SKM-1 (cell line): ENCODE measurements at regions not wholly inside any gene's neighbourhood (a gene's known extent, or its start where the extent isn't known, plus 50 kb on each side); places are given as distances from the start of the nearest gene placed in this dataset.

Source experiments
- DNase-seq: peaks from one replicate; lab custom pipeline; 2025; ENCODE audit not compliant: unreplicated experiment; lab: John Stamatoyannopoulos, UW

DNA sequence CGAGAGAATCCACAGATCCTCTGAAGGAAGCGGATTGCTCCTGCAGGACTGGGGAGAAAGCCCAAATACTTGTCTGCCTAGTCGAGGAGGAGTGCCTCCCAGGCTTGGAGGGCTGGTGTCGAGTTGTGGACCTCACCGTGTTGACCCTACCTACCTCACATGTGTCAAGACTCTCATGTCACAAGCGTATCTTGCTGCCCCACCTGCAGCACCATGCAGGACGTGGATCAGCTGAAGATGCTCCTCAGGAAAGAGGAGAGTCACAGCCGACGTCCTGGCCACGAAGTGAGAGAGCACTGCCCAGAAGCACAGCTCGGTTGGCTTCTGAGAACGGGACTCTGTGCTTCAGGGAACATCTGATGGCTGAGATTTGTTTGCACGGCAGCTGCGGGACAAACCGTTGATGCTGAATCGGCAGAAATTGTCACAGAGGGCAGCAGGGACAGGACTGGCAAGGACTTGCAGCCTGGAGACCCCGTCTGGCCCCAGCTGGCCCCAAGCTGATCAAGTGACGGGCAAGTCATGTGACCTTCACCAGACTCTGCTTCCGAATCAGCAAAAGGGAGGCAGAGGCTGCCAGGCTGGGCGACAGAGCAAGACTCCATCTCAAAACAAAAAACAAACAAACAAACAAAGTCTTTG, 119.1 kb upstream of the ITGA1 start:
- DNase-seq: no peak

DNA sequence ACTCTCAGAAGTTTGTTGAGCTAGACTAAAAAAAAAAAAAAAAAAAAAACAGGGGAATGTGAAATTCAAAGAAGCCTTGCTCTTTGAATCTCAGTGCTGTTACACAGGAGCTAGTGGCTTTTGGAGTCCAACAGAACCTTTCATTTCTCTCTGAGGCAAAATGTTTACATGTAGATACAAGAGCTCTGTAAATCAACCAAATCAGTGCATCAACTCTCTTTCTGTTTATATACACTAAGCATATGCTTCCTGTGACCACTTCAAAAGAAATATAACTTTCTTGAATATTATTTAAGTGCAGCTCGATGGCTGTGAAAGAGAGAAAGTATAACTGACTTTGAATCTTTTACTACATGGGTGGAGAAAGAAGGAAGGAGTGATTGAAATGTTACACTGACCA, 115.3 kb upstream of the ITGA1 start:
- DNase-seq: no peak

DNA sequence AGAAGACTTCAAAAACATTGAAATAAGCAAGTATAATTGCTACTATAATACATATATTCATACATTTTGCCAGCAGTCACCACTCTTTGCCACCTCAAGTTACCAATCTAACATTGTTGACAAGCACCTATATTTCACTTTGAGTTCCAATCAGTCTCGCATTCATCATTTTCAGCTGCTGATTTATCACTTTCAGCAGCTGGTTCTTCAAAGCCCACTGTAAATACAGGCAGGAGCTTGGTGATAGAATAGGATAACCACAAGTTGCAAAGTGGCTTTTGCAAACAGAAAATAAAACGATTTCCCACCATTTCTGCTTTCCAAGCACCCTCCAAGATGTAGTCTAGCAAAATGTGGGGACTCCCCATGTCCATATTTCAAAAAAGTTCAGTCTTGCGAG, 114.2 kb upstream of the ITGA1 start:
- DNase-seq: no peak

DNA sequence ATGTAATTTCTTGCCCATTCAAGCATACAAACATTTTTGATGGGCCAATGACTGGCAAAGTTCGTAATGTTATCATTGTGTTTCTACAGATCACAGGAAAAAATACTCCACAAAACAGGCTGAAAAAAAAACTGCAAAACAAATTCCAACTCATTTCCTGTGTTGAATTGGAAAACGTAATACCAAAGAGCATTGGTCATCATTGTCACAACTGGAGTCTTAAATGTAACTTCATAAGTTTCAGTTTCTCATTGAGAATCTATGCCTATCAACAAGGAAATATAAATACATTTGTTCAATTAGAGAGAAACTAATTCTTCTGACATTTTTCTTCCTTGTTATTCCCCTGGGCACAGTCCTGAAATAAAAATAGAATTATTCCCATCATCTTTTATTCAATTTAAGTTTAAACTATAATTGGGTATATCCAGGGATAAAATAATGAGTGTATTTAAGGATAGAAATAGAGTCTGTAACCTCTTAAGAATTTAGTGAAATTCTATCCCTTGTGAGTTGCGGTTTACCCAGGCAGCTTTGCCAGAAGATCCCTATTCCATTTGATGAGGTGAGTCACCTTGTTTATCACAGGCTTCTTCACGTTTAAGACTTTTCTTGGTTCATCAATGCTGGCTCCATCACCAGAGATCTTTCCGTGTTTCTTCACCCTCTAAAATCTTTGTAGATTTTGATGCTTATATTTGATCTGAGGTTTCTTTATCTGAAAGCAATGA, 112.7 kb upstream of the ITGA1 start:
- no peak for DNase-seq

DNA sequence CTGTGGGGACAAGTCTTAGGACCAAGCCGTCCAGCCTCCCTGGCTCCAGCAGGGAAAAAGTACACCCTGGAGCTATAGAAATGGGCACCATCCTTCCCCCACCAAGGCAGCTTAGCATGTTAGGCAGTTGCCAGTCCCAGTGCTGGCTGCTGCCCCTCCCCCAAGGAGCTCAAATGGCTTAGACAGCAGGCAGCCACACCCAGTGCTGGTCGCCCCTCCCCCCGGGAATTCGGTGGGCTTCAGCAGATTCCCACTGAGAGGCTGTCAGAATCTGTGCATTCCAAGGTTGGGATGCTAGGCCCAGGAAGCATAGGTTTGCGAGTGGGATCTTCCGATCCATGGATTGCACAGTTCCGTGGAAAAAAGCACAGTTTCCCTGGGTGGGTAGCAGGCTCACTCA, 105.2 kb upstream of the ITGA1 start:
- no peak for DNase-seq

DNA sequence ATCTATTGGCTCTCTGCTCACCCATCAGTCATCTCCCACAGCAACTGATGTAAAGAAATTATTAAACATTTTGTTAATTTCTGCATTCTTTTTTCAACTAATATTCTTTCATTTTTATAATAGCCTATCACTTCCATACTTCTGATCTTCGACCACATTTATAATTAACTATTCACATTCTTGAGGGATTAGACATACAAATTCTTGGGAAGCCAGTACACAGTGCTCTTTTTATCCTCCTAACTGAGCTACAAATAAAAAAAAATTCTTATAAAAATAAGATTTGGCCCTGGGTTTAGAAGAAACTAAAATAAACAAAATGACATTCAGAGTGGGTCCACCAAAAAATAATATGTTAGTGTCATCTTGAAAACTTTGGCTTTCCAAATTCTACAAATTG, 103.7 kb upstream of the ITGA1 start:
- no peak for DNase-seq

DNA sequence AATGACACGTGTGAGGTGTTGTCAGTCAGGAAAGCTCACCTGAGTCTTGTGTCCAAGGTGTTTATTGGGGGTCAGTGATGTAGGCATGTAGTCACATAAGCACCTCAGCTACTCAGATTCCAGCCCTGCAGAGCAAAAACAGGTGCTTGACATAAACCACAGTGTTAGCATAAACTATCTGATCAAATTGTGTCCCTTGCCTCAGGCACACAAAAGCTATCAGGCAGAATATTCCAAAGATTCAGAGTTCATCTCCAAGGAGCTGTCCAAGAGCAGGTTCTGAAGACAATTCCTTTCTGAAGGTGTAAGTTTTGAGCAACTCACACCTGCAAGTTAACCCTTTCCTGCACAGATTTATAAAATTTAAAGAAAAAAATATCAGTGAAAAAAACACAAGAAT, 102.2 kb upstream of the ITGA1 start:
- no peak for DNase-seq

DNA sequence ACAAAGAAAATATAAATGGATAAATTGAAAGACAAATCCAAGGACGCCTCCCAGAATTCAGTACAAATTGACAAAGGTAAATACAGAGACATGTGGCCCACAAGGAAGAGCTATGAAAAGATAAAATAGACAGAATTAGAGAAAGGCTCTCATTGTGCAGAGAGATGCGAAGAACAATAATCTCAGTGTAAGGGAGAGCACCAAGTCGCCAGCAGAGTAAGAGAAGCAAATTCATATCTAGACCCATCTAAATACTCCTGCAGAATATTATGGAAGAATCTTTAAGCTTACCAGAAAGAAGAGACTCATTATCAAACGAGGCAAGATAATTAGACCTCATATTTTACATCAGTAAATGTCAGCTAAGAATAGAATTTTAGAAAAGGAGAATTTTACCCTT, 101.7 kb upstream of the ITGA1 start:
- DNase-seq: no peak

DNA sequence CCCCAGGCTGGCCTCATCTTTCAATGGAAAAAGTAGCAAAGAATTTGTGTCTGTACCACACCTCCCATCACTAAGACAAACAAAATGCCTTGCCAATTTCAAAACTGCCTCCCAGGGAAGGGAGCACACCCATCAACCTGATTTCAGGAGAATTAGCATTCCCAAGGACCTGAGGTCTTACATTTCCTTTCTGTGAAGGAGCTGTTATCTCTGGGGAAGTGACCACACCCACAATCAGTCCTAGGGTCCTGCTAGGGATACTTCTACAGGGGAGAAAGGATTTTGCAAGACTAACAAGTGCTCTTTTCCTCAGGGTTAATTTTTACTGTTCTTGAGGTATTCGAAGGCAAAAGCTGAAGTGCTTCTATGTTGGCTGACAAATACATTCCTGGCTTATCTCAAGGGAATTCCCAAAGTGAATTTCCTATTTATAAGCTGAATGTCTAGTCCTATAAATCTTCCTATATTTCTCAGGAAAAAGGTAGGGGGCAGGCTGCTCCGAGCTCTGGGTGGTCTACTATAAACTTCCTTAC, 97.4 kb upstream of the ITGA1 start:
- no peak for DNase-seq

DNA sequence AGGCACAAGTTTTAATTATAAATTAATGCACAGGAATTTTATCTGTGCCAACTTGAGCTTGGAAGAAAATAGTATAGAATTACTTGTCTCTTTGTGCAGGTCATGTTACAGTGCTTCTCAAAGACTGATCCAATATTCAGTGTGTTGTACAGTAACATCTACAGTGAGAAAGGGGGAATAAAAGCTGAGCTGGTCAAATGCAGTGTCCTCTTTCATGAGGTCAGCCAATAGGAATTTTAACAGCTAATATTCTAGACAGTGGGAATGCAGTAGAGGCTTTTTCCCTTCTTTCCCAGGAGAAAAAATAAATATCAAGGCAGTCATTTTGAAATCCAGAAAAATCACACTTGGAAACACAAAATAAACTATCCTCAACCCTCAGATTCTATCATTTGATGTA, 95.7 kb upstream of the ITGA1 start:
- no peak for DNase-seq

DNA sequence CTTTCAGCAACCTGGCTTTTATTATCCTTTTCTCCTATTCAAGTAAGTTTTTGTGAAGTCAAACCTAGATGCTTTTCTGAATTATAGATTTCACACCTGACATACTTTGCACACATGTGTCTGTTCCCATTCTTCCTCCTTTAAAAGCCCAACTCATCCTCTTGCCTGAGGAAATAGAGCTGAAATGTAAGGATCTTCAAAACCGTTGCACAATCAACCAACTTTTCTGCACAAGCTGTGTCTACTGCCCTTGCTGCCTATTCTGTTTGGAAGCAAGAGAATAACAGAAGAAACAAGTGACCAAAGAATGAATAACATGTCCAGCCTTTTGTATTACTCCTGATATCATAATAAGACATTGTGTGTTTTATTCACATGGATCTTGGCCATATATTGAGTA, 95.1 kb upstream of the ITGA1 start:
- DNase-seq: no peak

DNA sequence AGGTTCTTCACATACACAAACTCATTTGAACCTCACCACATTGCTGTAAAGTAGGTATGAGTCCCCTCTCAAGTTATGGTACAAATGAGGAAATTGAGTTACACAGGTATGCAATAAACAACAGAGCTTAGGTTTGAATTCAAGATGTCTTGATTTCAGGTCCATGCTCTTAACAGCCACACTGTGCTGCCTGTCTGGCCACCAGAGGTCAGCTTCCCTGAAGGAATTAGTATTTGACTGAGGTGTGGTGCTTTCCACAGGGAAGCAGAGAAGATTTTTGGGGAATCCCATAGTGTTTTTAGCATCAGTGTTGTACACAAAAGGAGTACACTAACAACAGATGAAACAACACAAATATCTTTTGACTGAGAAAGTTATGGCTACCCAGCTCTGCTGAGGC, 94.4 kb upstream of the ITGA1 start:
- no peak for DNase-seq

DNA sequence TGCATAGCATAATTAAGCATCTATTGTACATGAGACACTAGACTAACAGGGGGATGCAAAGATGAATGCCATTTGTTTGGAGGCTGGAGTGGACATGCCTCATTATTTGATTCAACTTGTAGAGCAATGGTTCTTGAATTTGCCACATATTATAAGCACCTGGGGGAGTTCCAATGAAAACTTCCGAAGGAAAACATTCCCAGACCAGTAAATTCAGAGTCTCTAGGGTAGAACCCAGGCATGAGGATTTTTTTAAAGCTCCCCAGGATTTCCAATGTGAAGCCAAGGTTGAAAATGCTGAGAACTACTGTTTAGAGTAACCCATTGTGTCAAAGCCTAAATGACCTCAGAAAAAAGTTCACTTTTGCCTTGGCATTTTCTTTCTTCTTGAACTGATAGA, 93.9 kb upstream of the ITGA1 start:
- DNase-seq: no peak

DNA sequence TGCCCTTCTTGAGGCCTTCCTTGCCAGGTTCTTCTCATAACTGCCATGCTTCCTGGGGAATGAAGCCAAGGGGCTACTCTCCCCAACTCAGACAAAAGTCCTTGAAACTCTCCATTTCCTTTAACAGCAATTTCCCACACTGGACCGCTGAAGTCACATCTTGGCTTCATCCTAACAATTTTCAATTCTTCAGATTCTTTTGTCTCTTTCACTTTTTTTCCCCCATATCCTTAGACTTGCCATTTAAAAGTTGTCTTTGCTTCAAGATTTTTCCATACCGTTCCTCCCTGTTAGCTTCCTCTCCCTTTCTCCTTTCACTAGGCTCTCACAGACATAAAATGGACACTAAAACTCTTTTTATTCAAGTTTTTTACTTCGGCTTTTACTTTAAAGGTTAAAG, 93.1 kb upstream of the ITGA1 start:
- no peak for DNase-seq

DNA sequence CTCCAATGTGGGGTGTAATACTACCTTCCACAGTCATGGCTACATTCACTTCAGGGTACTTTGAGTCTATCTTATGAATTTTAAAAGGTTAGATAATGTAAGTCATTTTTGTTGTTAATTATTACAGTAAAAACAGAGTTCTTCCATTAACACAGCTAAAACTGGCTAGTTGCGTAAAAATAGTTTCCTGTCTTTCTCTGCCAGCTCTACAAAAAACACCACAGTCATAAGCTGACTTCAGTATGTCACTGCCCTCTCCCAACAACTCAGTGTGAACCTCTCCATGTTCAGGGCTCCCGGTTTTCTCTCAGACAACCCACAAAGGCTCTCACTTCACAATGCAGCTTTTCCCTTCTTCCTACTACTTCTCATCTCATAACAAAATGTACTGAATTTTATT, 84.8 kb upstream of the ITGA1 start:
- DNase-seq: no peak

DNA sequence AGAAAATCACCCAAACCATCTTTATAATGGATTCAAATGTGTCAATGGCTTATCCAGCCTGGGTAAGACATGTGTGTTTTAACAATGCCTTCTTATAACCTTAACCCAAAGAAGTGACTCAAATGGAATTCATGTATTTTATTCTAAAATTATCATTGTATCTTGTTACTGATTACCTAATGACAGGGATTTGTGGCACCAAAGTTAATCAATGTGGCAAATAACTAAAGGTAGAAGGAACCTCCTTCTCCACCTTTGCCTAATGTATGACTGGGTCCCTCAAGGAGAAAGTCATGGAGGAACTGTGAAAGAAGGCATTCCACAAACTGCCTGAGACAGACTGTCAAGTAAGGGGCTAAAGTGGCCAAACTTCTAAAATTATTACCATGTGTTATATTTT, 84.4 kb upstream of the ITGA1 start:
- no peak for DNase-seq

DNA sequence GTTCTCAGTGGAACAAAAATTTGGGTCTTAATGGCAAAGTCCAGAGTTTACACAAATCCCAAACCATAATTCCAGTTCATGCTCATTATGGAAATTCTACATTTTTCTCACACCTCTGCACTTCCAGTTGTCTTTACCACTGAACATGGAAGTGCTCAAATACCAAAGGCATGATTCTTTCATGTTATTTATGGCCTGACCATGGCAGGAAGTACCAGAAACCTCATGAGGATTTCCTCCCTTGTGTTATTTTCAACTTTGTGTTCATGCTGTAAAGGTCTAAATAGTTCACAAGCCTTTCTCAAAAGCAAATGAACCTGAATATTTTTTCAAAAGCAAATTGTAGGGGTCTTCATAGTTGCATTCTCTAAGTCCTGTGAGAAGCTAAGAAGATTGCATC, 82.0 kb upstream of the ITGA1 start:
- no peak for DNase-seq

DNA sequence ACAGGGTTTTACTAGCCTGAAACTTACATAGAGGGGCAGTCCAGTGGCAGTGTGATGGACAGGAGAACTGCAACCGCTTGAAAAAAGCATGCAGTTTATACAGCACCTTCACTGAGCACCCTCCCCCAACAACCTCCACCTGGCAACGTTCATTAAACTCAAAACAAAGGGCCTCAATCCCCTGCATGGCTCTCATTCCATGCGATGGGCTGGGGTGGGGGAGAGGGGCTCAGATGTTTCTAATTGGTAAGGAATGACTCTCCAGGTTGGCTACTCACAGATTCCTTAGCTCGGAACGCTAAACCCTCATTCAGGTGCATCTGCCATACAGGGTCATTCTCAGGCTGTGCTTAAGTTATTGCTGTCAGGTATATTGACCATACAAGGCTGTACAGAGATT, 80.9 kb upstream of the ITGA1 start:
- no peak for DNase-seq

DNA sequence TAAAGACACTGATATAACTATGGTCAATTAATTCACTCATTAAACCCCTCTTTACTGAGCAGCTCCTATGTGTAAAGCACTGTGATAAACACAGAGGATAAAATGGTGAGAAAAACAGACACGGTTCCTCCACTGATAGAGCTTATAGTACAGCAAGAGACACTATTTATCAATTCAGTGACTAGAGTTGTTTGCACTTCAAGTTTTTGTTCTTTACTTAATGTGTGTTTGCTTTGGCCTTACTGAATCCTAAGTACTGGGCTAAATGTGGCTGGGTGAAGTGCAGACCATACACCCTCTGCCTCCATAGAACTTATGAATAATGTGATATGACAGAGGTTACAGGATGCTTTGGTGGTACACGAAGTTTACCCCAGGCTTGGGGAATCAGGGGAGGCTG, 80.1 kb upstream of the ITGA1 start:
- no peak for DNase-seq

DNA sequence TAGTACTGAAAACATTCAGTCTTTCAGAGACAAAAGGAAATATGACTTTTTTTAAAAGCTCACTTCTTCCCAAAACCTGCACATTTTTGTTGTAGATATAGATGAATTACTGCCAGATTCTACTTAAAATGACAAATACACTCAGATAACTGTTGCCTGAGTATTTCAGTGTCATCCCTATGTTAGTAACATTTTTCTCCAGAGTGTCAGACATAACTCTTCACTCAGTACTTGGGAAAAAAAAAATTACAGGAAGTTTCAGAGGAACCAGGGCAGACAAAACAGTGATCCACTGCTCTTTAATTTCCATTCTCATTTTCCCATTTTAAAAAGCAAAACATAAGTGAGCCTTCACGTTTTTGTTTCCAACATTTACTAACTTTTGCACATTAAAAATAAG, 79.3 kb upstream of the ITGA1 start:
- DNase-seq: no peak

DNA sequence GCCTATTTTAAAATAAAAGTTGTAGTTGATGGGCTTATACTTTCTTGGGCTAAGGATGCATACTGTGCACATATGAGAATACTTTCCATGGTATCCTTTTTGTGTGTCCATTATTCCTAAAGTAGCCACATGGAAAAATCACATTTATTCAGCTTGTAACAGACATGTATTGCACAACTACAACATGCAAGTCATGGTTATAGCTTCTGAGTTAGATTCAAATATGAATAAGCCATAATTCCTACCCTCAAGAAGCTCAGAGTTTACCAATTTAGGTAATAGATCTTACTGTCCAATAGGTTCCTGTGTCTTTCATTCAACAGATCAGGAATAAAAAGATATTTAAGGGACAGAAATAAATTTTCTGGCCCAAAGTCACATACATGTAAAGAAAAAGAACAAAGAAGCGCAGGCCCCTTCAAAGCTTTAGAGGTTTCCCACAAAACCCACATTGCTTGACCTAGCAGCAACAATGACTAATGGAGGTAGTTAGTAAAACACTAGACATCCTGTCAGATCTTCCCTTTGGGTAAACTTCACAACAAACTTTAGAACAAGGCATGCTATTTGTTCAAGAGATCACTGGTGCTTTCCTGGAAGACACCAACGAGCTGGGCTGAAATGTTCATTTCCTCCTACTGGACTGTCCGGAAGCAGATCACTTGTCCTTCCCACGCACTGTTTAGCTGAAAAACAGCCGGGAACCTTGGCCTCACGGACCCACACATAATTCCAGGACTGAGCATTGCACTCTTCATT, 78.4 kb upstream of the ITGA1 start:
- DNase-seq: no peak

DNA sequence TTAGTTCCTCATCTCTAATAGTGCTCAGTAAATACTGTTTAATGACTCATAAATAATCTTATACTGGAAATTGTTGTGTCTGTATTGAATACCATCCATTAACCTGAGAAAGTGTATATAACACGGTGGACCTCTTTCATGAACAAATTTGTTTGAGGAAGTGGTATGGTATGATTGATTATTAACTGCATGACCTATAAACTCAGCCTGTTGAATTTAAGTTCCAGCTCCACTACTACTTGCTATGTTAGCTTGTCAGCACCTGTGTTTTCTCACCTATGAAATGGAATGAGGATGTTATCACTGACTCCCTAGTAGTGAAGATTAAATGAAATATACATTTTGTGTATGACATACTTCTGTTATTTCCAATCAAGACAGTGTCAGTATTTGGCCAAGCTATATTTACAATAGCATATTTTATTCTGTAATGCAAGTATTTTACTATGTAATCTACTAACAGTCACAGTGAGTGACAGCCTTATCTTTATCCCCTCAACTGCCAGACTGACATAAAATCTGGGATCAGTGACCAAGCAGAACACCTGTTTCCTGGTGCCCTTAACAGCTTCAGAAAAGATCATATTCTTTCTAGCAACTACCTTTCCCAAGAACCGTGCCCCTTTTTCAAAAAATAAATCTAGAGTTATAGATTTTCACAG, 77.3 kb upstream of the ITGA1 start:
- DNase-seq: no peak
